Gastrocnemius medialis (tissue), 4 donors: ENCODE measurements at regions not wholly inside any gene's neighbourhood (a gene's known extent, or its start where the extent isn't known, plus 50 kb on each side); places are given as distances from the start of the nearest gene placed in this dataset.

Source experiments
- POLR2A ChIP-seq, 2 donors: fragments of 450-650 bp; IDR thresholded peaks; one replicate each; pipeline ENCODE4 v1.6.1; 2017; ENCODE audit warnings: antibody characterized with exemption in 2 of 2, mild to moderate bottlenecking in 2 of 2, moderate library complexity in 2 of 2
- TF ChIP-seq, protein P1 (sequence below), 5 experiments: fragments of 450-650 bp in 3 of 5; fragments of 200-600 bp in 2 of 5; sonication (generic) in 2 of 5; IDR thresholded peaks in 4 of 5; conservative IDR thresholded peaks in 1 of 5; 1 replicate in 4 of 5; 2 replicates in 1 of 5; pipeline ENCODE4 v1.5.1; 2016 to 2019; ENCODE audit warnings: antibody characterized with exemption in 5 of 5, mild to moderate bottlenecking in 3 of 5, moderate library complexity in 3 of 5

DNA sequence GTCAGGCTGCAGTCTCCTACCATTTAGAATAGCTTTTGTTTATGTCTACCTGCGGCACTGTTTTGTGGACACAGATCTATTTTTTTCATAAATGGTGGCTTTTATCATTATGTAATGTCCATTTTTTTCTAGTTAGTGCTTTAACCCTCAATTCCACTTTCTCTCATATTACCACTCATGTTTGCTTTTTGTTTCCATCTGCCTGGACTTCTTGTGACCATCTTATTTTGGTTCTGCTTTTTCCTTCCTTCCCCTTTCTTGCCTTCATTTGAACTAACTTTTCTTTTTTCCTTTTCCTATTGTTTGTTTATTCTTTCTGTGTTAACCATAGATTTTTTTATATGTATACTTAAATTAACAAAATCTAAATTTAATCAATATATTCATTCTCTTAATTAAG lies 63.2 kb upstream of the SLC22A11 start:
- TF ChIP-seq, protein P1, sequence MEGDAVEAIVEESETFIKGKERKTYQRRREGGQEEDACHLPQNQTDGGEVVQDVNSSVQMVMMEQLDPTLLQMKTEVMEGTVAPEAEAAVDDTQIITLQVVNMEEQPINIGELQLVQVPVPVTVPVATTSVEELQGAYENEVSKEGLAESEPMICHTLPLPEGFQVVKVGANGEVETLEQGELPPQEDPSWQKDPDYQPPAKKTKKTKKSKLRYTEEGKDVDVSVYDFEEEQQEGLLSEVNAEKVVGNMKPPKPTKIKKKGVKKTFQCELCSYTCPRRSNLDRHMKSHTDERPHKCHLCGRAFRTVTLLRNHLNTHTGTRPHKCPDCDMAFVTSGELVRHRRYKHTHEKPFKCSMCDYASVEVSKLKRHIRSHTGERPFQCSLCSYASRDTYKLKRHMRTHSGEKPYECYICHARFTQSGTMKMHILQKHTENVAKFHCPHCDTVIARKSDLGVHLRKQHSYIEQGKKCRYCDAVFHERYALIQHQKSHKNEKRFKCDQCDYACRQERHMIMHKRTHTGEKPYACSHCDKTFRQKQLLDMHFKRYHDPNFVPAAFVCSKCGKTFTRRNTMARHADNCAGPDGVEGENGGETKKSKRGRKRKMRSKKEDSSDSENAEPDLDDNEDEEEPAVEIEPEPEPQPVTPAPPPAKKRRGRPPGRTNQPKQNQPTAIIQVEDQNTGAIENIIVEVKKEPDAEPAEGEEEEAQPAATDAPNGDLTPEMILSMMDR (IDR thresholded peaks at IDR 0.05 in 4 of 5, conservative IDR thresholded peaks at IDR 0.05 in 1 of 5): no peak
- TF ChIP-seq POLR2A (IDR thresholded peaks at IDR 0.05): no peak
